Bronchial epithelial cell (primary cell): ENCODE measurements at regions not wholly inside any gene's neighbourhood (a gene's known extent, or its start where the extent isn't known, plus 50 kb on each side); places are given as distances from the start of the nearest gene placed in this dataset.

Experiments
- DNase-seq: peaks from one replicate; pipeline ENCODE4 v3.0.0-alpha.2; 2010; ENCODE audit warnings: low read depth
- FAIRE-seq: peaks from 2 replicates; lab custom pipeline; 2011; peaks lifted over from hg19 to GRCh38; lab: Jason Lieb, UNC
- H3K27me3 ChIP-seq: 2 replicates; pipeline ENCODE4 v1.5.1; 2011; ENCODE audit warnings: low read length; ENCODE audit not compliant: control insufficient read depth, insufficient read depth
- H3K36me3 ChIP-seq: 2 replicates; pipeline ENCODE4 v1.5.1; 2011; ENCODE audit warnings: low read length; ENCODE audit not compliant: control insufficient read depth, insufficient read depth
- H3K4me3 ChIP-seq: 2 replicates; pipeline ENCODE4 v1.5.1; 2011; ENCODE audit warnings: mild to moderate bottlenecking, low read depth, low read length, control low read depth
- TF ChIP-seq, protein P1 (sequence below): IDR thresholded peaks from 2 replicates; pipeline ENCODE4 v1.5.1; 2011; ENCODE audit warnings: mild to moderate bottlenecking, moderate library complexity, low read length, control low read depth, inconsistent platforms; ENCODE audit not compliant: insufficient read depth, severe bottlenecking

DNA sequence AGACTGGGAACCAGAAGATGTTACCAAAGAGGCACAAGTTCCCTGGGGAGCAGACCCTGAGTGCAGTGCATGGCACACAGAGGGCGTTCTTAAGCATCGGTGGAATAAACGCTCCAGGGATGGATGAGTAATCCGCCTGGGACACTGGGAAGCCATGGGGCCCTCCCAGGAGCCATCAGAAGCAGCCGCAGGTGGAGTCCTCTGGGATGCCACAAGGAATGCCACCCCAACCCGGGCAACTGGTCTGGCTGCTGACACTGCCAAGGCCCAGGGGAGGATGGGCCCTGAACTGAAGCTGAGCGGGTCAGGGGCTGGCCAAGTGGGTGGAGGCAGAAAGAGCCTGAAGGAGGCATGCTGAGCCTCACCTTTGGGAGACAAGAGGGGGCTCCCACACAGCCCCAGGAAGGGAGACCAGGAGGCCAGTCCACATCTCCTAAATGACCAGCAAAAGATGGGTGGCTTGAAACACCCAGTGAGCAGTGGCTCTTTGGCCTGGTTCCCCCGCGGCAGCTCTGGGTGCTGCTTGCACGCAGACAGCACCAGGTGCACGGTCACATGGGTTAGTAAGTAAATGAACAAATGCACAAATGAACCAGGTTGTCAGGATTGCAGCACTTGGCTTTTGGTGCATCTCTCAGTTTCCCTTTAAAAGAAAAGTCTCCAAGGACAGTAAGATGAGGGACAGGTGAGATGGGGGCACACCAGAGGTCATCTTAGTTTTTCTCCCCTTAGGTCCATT, 141.3 kb upstream of the ZMIZ1 start:
- DNase-seq: no peak
- TF ChIP-seq, protein P1, sequence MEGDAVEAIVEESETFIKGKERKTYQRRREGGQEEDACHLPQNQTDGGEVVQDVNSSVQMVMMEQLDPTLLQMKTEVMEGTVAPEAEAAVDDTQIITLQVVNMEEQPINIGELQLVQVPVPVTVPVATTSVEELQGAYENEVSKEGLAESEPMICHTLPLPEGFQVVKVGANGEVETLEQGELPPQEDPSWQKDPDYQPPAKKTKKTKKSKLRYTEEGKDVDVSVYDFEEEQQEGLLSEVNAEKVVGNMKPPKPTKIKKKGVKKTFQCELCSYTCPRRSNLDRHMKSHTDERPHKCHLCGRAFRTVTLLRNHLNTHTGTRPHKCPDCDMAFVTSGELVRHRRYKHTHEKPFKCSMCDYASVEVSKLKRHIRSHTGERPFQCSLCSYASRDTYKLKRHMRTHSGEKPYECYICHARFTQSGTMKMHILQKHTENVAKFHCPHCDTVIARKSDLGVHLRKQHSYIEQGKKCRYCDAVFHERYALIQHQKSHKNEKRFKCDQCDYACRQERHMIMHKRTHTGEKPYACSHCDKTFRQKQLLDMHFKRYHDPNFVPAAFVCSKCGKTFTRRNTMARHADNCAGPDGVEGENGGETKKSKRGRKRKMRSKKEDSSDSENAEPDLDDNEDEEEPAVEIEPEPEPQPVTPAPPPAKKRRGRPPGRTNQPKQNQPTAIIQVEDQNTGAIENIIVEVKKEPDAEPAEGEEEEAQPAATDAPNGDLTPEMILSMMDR: no peak
- Histone ChIP-seq H3K4me3 (no peak overlapping the region), H3K36me3 (no peaks in the 10 kb centered on the region), H3K27me3 (peaks cover 6% of the 10 kb centered on the region)
- FAIRE-seq: no peak

DNA sequence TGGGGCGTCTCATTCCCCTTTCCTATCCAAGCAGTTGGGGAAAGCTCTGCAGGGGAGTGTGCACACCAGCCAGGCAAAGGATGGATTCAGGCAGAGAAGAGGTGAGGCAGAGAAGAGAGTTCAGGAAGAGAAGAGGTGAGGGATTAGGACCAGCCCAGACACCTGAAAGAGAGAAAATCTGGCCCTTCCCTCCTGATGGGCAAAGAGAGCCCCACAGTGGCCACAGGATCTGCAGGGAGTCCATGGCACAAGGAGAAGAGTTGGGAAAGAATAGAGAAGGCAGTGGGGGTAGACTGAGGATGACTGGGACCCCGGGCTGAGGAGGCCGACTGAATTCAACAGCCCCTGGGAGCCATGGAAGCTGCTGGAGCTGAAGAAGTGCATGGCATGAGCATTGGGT, 140.4 kb upstream of the ZMIZ1 start:
- no peak for FAIRE-seq
- no peak for DNase-seq

DNA sequence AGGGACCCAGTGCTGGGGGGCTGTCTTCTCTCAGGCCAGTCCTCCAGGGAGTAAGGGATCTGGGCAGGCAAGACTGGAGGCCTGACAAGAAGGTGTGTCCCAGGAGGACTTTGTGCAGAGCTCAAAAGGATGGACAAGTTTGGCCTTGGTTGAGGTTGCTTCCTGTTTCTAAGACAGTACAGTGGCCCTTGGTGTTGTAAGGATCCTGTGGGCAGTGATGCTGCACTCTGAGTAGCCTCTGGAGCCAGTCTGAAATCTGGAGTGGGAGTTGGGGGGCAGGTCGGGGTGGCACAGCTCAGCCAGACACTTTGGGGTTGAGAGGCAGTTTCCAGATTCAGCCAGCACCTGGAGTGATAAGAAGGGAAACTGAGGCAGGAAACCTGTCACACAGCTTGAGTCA, 139.2 kb upstream of the ZMIZ1 start:
- TF ChIP-seq, protein P1: no peak
- FAIRE-seq (no peak), DNase-seq (no peak)
- Histone ChIP-seq H3K27me3 (peaks cover 5% of the 10 kb centered on the region), H3K4me3 (no peak overlapping the region), H3K36me3 (no peaks in the 10 kb centered on the region)

More for the DNA sequence above, 140.4 kb upstream of the ZMIZ1 start:
- TF ChIP-seq, protein P1: no peak
- Histone ChIP-seq H3K36me3 (no peaks in the 10 kb centered on the region), H3K4me3 (no peak overlapping the region), H3K27me3 (peaks cover 5% of the 10 kb centered on the region)

DNA sequence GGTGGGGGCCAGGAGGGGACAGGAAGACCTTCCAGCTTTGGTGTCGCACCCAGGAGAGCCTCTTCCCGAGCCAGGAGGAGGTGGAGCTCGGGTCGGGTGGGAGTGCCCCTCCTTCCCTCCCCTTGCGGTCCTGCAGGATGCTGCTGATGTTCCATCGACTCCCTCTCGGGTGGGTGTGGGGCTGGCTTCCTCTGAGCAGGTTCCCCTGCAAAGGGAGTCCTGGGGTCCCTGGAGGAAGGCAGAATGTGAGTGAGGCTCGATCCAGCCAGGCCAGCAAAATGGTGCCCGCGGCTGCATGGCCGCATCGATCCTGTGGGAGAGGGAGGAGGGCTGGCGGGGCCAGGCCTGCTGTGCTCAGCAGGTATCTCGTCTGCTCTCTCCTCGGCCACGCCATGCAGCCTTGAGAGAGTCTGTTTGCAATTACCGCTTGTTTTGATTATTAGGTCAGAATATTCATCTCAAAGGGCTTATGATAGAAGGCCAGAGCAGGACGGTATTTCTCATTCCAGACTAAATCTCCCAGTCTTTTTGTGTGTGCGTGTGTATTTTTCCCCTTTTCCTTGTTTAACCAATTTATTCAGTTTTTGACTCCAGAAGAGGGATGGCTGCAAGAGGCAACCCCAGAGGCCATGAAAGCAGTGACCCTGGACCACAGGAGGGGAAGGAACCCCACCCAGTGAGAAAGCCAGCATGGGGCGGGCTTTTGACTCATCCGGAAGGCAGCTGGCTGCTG, 137.3 kb upstream of the ZMIZ1 start:
- TF ChIP-seq, protein P1: no peak
- Histone ChIP-seq H3K36me3 (no peaks in the 10 kb centered on the region), H3K4me3 (no peak overlapping the region), H3K27me3 (peaks cover 6% of the 10 kb centered on the region)
- DNase-seq: no peak
- no peak for FAIRE-seq

DNA sequence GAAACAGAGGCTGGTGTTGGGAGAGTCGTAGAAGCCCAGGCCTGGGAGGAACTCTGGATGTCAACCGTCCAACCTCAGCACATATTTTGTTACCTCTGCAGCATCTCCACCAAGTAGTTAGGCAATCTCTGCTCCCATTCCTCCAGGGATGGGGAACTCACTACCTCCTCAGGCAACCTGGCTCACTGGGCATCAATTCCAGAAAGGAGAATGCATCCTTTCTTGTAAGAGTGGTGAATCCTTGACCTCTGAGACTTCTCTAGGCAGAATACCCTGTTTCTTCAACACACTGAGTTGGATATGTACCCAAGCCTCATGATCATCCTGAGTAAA, 136.7 kb upstream of the ZMIZ1 start:
- no peak for FAIRE-seq
- Histone ChIP-seq H3K27me3 (peaks cover 6% of the 10 kb centered on the region), H3K4me3 (no peak overlapping the region), H3K36me3 (no peaks in the 10 kb centered on the region)
- DNase-seq: no peak
- TF ChIP-seq, protein P1: no peak
